GM19043 (cell line): ENCODE measurements at regions not wholly inside any gene's neighbourhood (a gene's known extent, or its start where the extent isn't known, plus 50 kb on each side); places are given as distances from the start of the nearest gene placed in this dataset.

ENCODE experiments used
- ATAC-seq: cut with Tn5 transposase; IDR thresholded peaks from one replicate; pipeline ENCODE4 v1.9.1; 2021; ENCODE audit warnings: low read depth; ENCODE audit not compliant: unreplicated experiment

GRCh38 chr13:40129467-40129866 is 474.0 kb downstream of the COG6 start:
- no peak for ATAC-seq

- no peak for ATAC-seq
Measured at GRCh38 chr13:40130871-40131636, 475.6 kb downstream of the COG6 start.

GRCh38 chr13:40132249-40132648 is 476.8 kb downstream of the COG6 start:
- ATAC-seq: no peak

- ATAC-seq: no peak
Measured at GRCh38 chr13:40136896-40137295, 481.4 kb downstream of the COG6 start.

- no peak for ATAC-seq
Measured at GRCh38 chr13:40137400-40137799, 481.9 kb downstream of the COG6 start.

- ATAC-seq: no peak
Measured at GRCh38 chr13:40139896-40140520, 484.5 kb downstream of the COG6 start.

GRCh38 chr13:40141859-40142555 is 486.5 kb downstream of the COG6 start:
- no peak for ATAC-seq

GRCh38 chr13:40143106-40143505 is 487.6 kb downstream of the COG6 start:
- no peak for ATAC-seq

- no peak for ATAC-seq
Measured at GRCh38 chr13:40143559-40143958, 488.1 kb downstream of the COG6 start.

GRCh38 chr13:40145139-40145538 is 489.7 kb downstream of the COG6 start:
- ATAC-seq: no peak

- no peak for ATAC-seq
Measured at GRCh38 chr13:40146063-40146462, 490.6 kb downstream of the COG6 start.

- ATAC-seq: no peak
Measured at GRCh38 chr13:40146611-40147117, 491.2 kb downstream of the COG6 start.

- ATAC-seq: no peak
Measured at GRCh38 chr13:40148101-40148500, 492.6 kb downstream of the COG6 start.

GRCh38 chr13:40148742-40149141 is 493.3 kb downstream of the COG6 start:
- ATAC-seq: no peak

- ATAC-seq: no peak
Measured at GRCh38 chr13:40149611-40150274, 494.3 kb downstream of the COG6 start.

GRCh38 chr13:40151673-40152072 is 496.2 kb downstream of the COG6 start:
- no peak for ATAC-seq

- no peak for ATAC-seq
Measured at GRCh38 chr13:40152145-40152544, 496.7 kb downstream of the COG6 start.

GRCh38 chr13:40152922-40153321 is 497.5 kb downstream of the COG6 start:
- ATAC-seq: no peak

GRCh38 chr13:40153516-40153915 is 498.1 kb downstream of the COG6 start:
- no peak for ATAC-seq

- no peak for ATAC-seq
Measured at GRCh38 chr13:40155201-40155600, 499.7 kb downstream of the COG6 start.

- no peak for ATAC-seq
Measured at GRCh38 chr13:40158218-40158617, 502.8 kb downstream of the COG6 start.
